PC-3 (cell line): ENCODE measurements at regions not wholly inside any gene's neighbourhood (a gene's known extent, or its start where the extent isn't known, plus 50 kb on each side); places are given as distances from the start of the nearest gene placed in this dataset.

Experiments
- EZH2 ChIP-seq: fragments of 300-600 bp; sonication (generic); IDR thresholded peaks from one replicate; pipeline ENCODE4 v1.6.1; 2017; ENCODE audit warnings: antibody characterized with exemption, mild to moderate bottlenecking, low read length; ENCODE audit not compliant: unreplicated experiment
- EZH2phosphoT487 ChIP-seq: fragments of 300-600 bp; sonication (generic); IDR thresholded peaks from 2 replicates; pipeline ENCODE4 v1.6.1; 2018; ENCODE audit warnings: mild to moderate bottlenecking, antibody characterized with exemption, low read length, borderline replicate concordance
- TF ChIP-seq, protein P1 (sequence below): fragments of 300-600 bp; sonication (generic); conservative IDR thresholded peaks from 2 replicates; pipeline ENCODE4 v1.5.1; 2017; ENCODE audit warnings: antibody characterized with exemption, low read depth, mild to moderate bottlenecking, low read length

DNA sequence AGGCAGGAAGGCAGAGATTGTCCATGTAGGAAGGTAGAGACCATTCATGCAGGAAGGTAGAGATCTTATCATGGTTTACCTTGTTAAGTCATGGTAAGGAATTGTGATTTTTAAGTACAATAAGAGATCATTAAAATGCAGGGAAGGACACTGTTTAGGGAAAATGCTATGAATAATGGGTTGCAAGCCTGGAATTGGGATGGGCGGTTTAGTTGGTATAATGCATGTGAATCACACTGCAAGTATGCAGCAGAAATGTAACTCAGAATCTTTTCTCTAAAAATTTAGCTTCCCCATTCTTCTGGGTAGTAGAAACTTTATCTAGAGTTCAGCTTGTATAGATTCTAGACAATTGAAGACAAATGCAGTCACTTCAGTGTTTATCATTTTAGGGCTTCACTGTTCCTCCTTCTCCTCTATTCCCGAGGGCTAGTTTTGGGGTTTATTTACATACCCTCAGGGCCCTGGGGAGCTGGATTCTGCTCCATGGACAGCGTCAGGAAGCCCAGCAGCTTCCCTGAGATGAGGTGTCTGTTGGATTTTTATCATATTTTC lies 212.0 kb downstream of the SREK1 start:
- TF ChIP-seq, protein P1, sequence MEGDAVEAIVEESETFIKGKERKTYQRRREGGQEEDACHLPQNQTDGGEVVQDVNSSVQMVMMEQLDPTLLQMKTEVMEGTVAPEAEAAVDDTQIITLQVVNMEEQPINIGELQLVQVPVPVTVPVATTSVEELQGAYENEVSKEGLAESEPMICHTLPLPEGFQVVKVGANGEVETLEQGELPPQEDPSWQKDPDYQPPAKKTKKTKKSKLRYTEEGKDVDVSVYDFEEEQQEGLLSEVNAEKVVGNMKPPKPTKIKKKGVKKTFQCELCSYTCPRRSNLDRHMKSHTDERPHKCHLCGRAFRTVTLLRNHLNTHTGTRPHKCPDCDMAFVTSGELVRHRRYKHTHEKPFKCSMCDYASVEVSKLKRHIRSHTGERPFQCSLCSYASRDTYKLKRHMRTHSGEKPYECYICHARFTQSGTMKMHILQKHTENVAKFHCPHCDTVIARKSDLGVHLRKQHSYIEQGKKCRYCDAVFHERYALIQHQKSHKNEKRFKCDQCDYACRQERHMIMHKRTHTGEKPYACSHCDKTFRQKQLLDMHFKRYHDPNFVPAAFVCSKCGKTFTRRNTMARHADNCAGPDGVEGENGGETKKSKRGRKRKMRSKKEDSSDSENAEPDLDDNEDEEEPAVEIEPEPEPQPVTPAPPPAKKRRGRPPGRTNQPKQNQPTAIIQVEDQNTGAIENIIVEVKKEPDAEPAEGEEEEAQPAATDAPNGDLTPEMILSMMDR = no peak
- TF ChIP-seq EZH2 (no peak), EZH2phosphoT487 (no peak)
